GM23338 (cell line): ENCODE measurements at regions not wholly inside any gene's neighbourhood (a gene's known extent, or its start where the extent isn't known, plus 50 kb on each side); places are given as distances from the start of the nearest gene placed in this dataset.

ENCODE experiments used
- ATAC-seq: fragments of 200-7000 bp; cut with Tn5 transposase; 3 replicates; pipeline ENCODE4 v1.9.1; 2020
- DNase-seq: peaks from one replicate; pipeline ENCODE4 v3.0.0-alpha.2; 2015; ENCODE audit warnings: low spot score
- H2AFZ ChIP-seq: fragments of 200-600 bp; sonication (generic); 2 replicates; pipeline ENCODE4 v1.8.0; 2016; ENCODE audit warnings: antibody characterized with exemption, mild to moderate bottlenecking, moderate library complexity
- H3F3A ChIP-seq: fragments of 200-600 bp; sonication (generic); replicated peaks from 2 replicates; pipeline ENCODE4 v1.8.0; 2017; ENCODE audit warnings: antibody characterized with exemption, mixed run types, low read depth
- H3K27ac ChIP-seq: fragments of 200-600 bp; sonication (generic); 2 replicates; pipeline ENCODE4 v1.6.1; 2016; ENCODE audit warnings: low read depth
- H3K27me3 ChIP-seq: fragments of 200-600 bp; sonication (generic); 2 replicates; pipeline ENCODE4 v1.8.0; 2016; ENCODE audit warnings: mild to moderate bottlenecking, mixed run types, moderate library complexity; ENCODE audit not compliant: insufficient read depth
- H3K36me3 ChIP-seq: fragments of 200-600 bp; sonication (generic); 2 replicates; pipeline ENCODE4 v1.8.0; 2016; ENCODE audit warnings: mild to moderate bottlenecking; ENCODE audit not compliant: insufficient read depth
- H3K4me1 ChIP-seq: fragments of 200-600 bp; sonication (generic); 2 replicates; pipeline ENCODE4 v1.8.0; 2016; ENCODE audit warnings: mild to moderate bottlenecking, moderate library complexity; ENCODE audit not compliant: insufficient read depth
- H3K4me2 ChIP-seq: fragments of 200-600 bp; sonication (generic); 2 replicates; pipeline ENCODE4 v1.7.1; 2017; ENCODE audit warnings: mixed run types
- H3K4me3 ChIP-seq: fragments of 200-600 bp; sonication (generic); 2 replicates; pipeline ENCODE4 v1.6.1; 2016; ENCODE audit warnings: mixed run types
- H3K79me2 ChIP-seq: fragments of 200-600 bp; sonication (generic); replicated peaks from 2 replicates; pipeline ENCODE4 v1.8.0; 2017; ENCODE audit warnings: mild to moderate bottlenecking; ENCODE audit not compliant: insufficient read depth
- H3K9me2 ChIP-seq: fragments of 200-600 bp; sonication (generic); 2 replicates; pipeline ENCODE4 v1.8.0; 2017; ENCODE audit not compliant: insufficient read depth
- H4K20me1 ChIP-seq: fragments of 200-600 bp; sonication (generic); replicated peaks from 2 replicates; pipeline ENCODE4 v1.8.0; 2017; ENCODE audit warnings: mild to moderate bottlenecking; ENCODE audit not compliant: insufficient read depth
- H3K27ac Mint-ChIP-seq: 2 replicates; pipeline ENCODE4 v1.8.0; 2020; ENCODE audit warnings: inconsistent platforms, mild to moderate bottlenecking, moderate library complexity, mixed read lengths
- H3K27me3 Mint-ChIP-seq: 3 replicates; pipeline ENCODE4 v1.8.0; 2022; ENCODE audit warnings: low read depth, mild to moderate bottlenecking, moderate library complexity, mixed read lengths, inconsistent platforms; ENCODE audit not compliant: insufficient read depth, poor library complexity
- H3K36me3 Mint-ChIP-seq: 3 replicates; pipeline ENCODE4 v1.8.0; 2021; ENCODE audit warnings: low read depth, mild to moderate bottlenecking, inconsistent platforms, moderate library complexity, mixed read lengths
- H3K4me1 Mint-ChIP-seq: 3 replicates; pipeline ENCODE4 v1.8.0; 2020; ENCODE audit warnings: mild to moderate bottlenecking, inconsistent platforms, mixed read lengths
- H3K4me3 Mint-ChIP-seq: 3 replicates; pipeline ENCODE4 v1.8.0; 2021; ENCODE audit warnings: moderate library complexity, mild to moderate bottlenecking, inconsistent platforms, mixed read lengths
- H3K9me3 Mint-ChIP-seq: 3 replicates; pipeline ENCODE4 v1.8.0; 2020; ENCODE audit warnings: moderate library complexity, mild to moderate bottlenecking, inconsistent platforms, mixed read lengths
- CREB1 ChIP-seq: fragments of 250-450 bp; sonication (Bioruptor Pico); IDR thresholded peaks from 2 replicates; pipeline ENCODE4 v1.5.0; 2020; ENCODE audit warnings: low read depth, mild to moderate bottlenecking, moderate library complexity
- EZH2 ChIP-seq: fragments of 200-600 bp; sonication (generic); IDR thresholded peaks from one replicate; pipeline ENCODE4 v1.8.0; 2017; ENCODE audit warnings: antibody characterized with exemption, mild to moderate bottlenecking, low read depth; ENCODE audit not compliant: unreplicated experiment
- EZH2phosphoT487 ChIP-seq: fragments of 200-600 bp; sonication (generic); IDR thresholded peaks from one replicate; pipeline ENCODE4 v1.8.1; 2018; ENCODE audit warnings: antibody characterized with exemption; ENCODE audit not compliant: unreplicated experiment
- JUNB ChIP-seq: IDR thresholded peaks from one replicate; pipeline ENCODE4 v1.6.1; 2016; ENCODE audit warnings: antibody characterized with exemption; ENCODE audit not compliant: unreplicated experiment
- POLR2AphosphoS5 ChIP-seq: IDR thresholded peaks from 2 replicates; pipeline ENCODE4 v1.6.1; 2016; ENCODE audit warnings: antibody characterized with exemption, low read depth
- ZNF114 ChIP-seq: fragments of 250-450 bp; sonication (Bioruptor Pico); IDR thresholded peaks from 2 replicates; pipeline ENCODE4 v1.5.0; 2020; ENCODE audit warnings: mild to moderate bottlenecking, moderate library complexity
- ZNF331 ChIP-seq: fragments of 250-450 bp; sonication (Bioruptor Pico); IDR thresholded peaks from 2 replicates; pipeline ENCODE4 v1.5.0; 2020; ENCODE audit warnings: low read depth, mild to moderate bottlenecking, moderate library complexity
- TF ChIP-seq, protein P1 (sequence below): IDR thresholded peaks from one replicate; pipeline ENCODE4 v1.6.1; 2018; ENCODE audit warnings: antibody characterized with exemption; ENCODE audit not compliant: unreplicated experiment
- TF ChIP-seq, protein P2 (sequence below), 2 experiments: fragments of 200-600 bp in 1 of 2; sonication (generic) in 1 of 2; conservative IDR thresholded peaks; 2 replicates each; pipeline versions ENCODE4 v1.5.1 to v1.6.1; 2016 to 2017; ENCODE audit warnings: antibody characterized with exemption in 2 of 2, low read depth in 2 of 2, mild to moderate bottlenecking in 2 of 2, moderate library complexity in 1 of 2
- TF ChIP-seq, protein P3 (sequence below): IDR thresholded peaks from 2 replicates; pipeline ENCODE4 v1.6.1; 2016; ENCODE audit warnings: antibody characterized with exemption

DNA sequence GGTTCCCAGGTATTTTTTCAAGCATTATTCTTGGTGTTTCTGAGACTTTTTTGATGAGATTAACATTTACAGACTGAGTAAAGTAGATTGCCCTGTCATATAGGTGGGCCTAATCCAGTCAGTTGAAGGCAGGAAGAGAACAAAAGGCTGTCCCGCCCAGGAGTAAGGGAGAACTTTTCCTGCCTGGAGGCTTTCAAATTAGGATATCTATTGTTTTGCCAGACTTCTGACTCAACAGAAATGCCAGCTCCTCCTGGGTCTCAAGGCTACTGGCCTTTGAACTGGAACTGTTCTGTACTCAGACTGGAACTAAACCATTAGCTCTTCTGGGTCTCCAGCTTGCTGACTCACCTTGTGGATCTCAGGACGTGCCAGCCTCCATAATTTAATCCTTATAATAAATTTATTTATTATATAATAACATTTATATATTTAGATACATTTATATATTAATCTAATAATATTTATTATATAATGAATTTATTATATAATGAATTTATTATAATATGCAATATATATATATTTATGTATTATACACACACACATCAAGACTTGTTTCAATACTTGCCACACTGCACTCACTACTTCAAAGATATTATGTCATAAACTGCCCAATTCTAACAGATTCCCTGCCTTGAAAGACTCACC lies 510.8 kb upstream of the B3GALT2 start:
- Histone ChIP-seq H3K4me1 (no peaks in the 10 kb centered on the region), H3F3A (no peaks in the 10 kb centered on the region), H3K79me2 (no peaks in the 10 kb centered on the region), H4K20me1 (no peaks in the 10 kb centered on the region), H3K36me3 (no peaks in the 10 kb centered on the region), H3K27ac (no peak overlapping the region), H3K4me3 (no peak overlapping the region), H3K4me2 (no peak overlapping the region), H3K27me3 (no peaks in the 10 kb centered on the region), H3K9me2 (no peaks in the 10 kb centered on the region), H2AFZ (no peak overlapping the region)
- TF ChIP-seq ZNF114 (no peak), ZNF331 (CRISPR knock-in tag) (no peak), POLR2AphosphoS5 (no peak)
- H3K4me1 Mint-ChIP-seq, result no peaks in the 10 kb centered on the region
- no peaks in the 10 kb centered on the region; the same call in 2 of the 3 replicates for H3K9me3 Mint-ChIP-seq
- H3K36me3 Mint-ChIP-seq, result no peaks in the 10 kb centered on the region
- no peak overlapping the region for H3K4me3 Mint-ChIP-seq
- no peak for DNase-seq
- H3K27me3 Mint-ChIP-seq, result no peaks in the 10 kb centered on the region
- no peak for ATAC-seq
- H3K27ac Mint-ChIP-seq, result no peak overlapping the region

DNA sequence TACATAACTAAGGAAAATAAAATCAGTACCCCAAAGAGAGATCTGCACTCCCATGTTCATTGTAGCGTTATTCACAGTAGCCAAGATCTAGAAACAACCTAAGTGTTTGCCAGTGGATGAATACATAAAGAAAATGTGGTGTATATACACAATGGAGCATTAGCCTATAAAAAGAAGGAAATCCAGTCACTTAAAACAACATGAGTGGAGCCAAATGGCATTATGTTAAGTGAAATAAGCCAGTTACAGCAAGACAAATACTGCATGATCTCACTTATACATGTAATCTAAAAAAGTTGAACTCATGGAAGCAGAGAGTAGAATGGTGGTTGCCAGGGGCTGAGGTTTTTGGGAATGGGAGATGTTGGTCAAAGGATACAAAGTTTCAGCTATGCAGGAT lies 508.3 kb upstream of the B3GALT2 start:
- ATAC-seq (no peak), DNase-seq (no peak)
- Histone ChIP-seq H4K20me1 (no peaks in the 10 kb centered on the region), H3K4me3 (no peak overlapping the region), H2AFZ (no peak overlapping the region), H3K27me3 (no peaks in the 10 kb centered on the region), H3K4me2 (no peak overlapping the region), H3K27ac (no peak overlapping the region), H3K79me2 (no peaks in the 10 kb centered on the region), H3K4me1 (no peaks in the 10 kb centered on the region), H3K36me3 (no peaks in the 10 kb centered on the region), H3F3A (no peaks in the 10 kb centered on the region), H3K9me2 (no peaks in the 10 kb centered on the region)
- Mint-ChIP-seq H3K4me3 (no peak overlapping the region), H3K36me3 (no peaks in the 10 kb centered on the region), H3K4me1 (no peaks in the 10 kb centered on the region), H3K27ac (no peak overlapping the region), H3K27me3 (peaks cover 2% of the 10 kb centered on the region), H3K9me3 (no peaks in the 10 kb centered on the region; the same call in 2 of the 3 replicates)
- TF ChIP-seq ZNF114, result no peak
- TF ChIP-seq CREB1, result no peak
- TF ChIP-seq, protein P1, sequence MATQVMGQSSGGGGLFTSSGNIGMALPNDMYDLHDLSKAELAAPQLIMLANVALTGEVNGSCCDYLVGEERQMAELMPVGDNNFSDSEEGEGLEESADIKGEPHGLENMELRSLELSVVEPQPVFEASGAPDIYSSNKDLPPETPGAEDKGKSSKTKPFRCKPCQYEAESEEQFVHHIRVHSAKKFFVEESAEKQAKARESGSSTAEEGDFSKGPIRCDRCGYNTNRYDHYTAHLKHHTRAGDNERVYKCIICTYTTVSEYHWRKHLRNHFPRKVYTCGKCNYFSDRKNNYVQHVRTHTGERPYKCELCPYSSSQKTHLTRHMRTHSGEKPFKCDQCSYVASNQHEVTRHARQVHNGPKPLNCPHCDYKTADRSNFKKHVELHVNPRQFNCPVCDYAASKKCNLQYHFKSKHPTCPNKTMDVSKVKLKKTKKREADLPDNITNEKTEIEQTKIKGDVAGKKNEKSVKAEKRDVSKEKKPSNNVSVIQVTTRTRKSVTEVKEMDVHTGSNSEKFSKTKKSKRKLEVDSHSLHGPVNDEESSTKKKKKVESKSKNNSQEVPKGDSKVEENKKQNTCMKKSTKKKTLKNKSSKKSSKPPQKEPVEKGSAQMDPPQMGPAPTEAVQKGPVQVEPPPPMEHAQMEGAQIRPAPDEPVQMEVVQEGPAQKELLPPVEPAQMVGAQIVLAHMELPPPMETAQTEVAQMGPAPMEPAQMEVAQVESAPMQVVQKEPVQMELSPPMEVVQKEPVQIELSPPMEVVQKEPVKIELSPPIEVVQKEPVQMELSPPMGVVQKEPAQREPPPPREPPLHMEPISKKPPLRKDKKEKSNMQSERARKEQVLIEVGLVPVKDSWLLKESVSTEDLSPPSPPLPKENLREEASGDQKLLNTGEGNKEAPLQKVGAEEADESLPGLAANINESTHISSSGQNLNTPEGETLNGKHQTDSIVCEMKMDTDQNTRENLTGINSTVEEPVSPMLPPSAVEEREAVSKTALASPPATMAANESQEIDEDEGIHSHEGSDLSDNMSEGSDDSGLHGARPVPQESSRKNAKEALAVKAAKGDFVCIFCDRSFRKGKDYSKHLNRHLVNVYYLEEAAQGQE, result no peak
- TF ChIP-seq JUNB, result no peak
- TF ChIP-seq, protein P2, sequence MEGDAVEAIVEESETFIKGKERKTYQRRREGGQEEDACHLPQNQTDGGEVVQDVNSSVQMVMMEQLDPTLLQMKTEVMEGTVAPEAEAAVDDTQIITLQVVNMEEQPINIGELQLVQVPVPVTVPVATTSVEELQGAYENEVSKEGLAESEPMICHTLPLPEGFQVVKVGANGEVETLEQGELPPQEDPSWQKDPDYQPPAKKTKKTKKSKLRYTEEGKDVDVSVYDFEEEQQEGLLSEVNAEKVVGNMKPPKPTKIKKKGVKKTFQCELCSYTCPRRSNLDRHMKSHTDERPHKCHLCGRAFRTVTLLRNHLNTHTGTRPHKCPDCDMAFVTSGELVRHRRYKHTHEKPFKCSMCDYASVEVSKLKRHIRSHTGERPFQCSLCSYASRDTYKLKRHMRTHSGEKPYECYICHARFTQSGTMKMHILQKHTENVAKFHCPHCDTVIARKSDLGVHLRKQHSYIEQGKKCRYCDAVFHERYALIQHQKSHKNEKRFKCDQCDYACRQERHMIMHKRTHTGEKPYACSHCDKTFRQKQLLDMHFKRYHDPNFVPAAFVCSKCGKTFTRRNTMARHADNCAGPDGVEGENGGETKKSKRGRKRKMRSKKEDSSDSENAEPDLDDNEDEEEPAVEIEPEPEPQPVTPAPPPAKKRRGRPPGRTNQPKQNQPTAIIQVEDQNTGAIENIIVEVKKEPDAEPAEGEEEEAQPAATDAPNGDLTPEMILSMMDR (conservative IDR thresholded peaks at IDR 0.05; ENCODE audit: low read depth in 2 of 2), result no peak
- TF ChIP-seq EZH2, result no peak
- TF ChIP-seq, protein P3, sequence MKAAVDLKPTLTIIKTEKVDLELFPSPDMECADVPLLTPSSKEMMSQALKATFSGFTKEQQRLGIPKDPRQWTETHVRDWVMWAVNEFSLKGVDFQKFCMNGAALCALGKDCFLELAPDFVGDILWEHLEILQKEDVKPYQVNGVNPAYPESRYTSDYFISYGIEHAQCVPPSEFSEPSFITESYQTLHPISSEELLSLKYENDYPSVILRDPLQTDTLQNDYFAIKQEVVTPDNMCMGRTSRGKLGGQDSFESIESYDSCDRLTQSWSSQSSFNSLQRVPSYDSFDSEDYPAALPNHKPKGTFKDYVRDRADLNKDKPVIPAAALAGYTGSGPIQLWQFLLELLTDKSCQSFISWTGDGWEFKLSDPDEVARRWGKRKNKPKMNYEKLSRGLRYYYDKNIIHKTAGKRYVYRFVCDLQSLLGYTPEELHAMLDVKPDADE, result no peak
- no peak for TF ChIP-seq EZH2phosphoT487
